ENCODE measurements at regions not wholly inside any gene's neighbourhood (a gene's known extent, or its start where the extent isn't known, plus 50 kb on each side); places are given as distances from the start of the nearest gene placed in this dataset.

DNA sequence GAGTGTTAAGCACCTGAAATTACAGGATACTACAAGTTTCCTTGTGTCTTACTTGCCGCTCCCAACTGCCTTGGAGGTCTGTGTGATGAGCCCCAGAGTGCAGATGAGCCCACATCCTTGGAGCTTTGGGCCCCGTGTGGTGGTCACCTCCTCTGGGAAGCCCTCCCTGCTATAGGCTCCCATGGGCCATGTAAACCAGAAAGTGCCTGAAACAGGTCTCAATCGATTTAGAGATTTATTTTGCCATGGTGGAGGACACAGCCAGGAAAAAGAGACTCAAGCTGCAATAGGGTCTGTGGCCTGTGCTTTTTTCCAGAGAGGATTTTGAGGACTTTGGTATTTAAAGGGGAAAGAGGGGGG is 89.4 kb upstream of the KCTD7 start:
- in situ Hi-C loops (cut with MboI) = no loop called here
- no peak for TF ChIP-seq SRF (IDR thresholded peaks at IDR 0.05; ENCODE audit: low read depth in 2 of 2, low read length in 2 of 2)
- TF ChIP-seq, protein P1, sequence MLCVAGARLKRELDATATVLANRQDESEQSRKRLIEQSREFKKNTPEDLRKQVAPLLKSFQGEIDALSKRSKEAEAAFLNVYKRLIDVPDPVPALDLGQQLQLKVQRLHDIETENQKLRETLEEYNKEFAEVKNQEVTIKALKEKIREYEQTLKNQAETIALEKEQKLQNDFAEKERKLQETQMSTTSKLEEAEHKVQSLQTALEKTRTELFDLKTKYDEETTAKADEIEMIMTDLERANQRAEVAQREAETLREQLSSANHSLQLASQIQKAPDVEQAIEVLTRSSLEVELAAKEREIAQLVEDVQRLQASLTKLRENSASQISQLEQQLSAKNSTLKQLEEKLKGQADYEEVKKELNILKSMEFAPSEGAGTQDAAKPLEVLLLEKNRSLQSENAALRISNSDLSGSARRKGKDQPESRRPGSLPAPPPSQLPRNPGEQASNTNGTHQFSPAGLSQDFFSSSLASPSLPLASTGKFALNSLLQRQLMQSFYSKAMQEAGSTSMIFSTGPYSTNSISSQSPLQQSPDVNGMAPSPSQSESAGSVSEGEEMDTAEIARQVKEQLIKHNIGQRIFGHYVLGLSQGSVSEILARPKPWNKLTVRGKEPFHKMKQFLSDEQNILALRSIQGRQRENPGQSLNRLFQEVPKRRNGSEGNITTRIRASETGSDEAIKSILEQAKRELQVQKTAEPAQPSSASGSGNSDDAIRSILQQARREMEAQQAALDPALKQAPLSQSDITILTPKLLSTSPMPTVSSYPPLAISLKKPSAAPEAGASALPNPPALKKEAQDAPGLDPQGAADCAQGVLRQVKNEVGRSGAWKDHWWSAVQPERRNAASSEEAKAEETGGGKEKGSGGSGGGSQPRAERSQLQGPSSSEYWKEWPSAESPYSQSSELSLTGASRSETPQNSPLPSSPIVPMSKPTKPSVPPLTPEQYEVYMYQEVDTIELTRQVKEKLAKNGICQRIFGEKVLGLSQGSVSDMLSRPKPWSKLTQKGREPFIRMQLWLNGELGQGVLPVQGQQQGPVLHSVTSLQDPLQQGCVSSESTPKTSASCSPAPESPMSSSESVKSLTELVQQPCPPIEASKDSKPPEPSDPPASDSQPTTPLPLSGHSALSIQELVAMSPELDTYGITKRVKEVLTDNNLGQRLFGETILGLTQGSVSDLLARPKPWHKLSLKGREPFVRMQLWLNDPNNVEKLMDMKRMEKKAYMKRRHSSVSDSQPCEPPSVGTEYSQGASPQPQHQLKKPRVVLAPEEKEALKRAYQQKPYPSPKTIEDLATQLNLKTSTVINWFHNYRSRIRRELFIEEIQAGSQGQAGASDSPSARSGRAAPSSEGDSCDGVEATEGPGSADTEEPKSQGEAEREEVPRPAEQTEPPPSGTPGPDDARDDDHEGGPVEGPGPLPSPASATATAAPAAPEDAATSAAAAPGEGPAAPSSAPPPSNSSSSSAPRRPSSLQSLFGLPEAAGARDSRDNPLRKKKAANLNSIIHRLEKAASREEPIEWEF (IDR thresholded peaks at IDR 0.05; ENCODE audit: insufficient replicate concordance, low read depth, low read length) = no peak
- TF ChIP-seq, protein P2, sequence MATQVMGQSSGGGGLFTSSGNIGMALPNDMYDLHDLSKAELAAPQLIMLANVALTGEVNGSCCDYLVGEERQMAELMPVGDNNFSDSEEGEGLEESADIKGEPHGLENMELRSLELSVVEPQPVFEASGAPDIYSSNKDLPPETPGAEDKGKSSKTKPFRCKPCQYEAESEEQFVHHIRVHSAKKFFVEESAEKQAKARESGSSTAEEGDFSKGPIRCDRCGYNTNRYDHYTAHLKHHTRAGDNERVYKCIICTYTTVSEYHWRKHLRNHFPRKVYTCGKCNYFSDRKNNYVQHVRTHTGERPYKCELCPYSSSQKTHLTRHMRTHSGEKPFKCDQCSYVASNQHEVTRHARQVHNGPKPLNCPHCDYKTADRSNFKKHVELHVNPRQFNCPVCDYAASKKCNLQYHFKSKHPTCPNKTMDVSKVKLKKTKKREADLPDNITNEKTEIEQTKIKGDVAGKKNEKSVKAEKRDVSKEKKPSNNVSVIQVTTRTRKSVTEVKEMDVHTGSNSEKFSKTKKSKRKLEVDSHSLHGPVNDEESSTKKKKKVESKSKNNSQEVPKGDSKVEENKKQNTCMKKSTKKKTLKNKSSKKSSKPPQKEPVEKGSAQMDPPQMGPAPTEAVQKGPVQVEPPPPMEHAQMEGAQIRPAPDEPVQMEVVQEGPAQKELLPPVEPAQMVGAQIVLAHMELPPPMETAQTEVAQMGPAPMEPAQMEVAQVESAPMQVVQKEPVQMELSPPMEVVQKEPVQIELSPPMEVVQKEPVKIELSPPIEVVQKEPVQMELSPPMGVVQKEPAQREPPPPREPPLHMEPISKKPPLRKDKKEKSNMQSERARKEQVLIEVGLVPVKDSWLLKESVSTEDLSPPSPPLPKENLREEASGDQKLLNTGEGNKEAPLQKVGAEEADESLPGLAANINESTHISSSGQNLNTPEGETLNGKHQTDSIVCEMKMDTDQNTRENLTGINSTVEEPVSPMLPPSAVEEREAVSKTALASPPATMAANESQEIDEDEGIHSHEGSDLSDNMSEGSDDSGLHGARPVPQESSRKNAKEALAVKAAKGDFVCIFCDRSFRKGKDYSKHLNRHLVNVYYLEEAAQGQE (IDR thresholded peaks at IDR 0.05; ENCODE audit: low read depth, low read length) = no peak
- TF ChIP-seq GABPA (IDR thresholded peaks at IDR 0.05; ENCODE audit: low read depth) = no peak
- TF ChIP-seq, protein P3, sequence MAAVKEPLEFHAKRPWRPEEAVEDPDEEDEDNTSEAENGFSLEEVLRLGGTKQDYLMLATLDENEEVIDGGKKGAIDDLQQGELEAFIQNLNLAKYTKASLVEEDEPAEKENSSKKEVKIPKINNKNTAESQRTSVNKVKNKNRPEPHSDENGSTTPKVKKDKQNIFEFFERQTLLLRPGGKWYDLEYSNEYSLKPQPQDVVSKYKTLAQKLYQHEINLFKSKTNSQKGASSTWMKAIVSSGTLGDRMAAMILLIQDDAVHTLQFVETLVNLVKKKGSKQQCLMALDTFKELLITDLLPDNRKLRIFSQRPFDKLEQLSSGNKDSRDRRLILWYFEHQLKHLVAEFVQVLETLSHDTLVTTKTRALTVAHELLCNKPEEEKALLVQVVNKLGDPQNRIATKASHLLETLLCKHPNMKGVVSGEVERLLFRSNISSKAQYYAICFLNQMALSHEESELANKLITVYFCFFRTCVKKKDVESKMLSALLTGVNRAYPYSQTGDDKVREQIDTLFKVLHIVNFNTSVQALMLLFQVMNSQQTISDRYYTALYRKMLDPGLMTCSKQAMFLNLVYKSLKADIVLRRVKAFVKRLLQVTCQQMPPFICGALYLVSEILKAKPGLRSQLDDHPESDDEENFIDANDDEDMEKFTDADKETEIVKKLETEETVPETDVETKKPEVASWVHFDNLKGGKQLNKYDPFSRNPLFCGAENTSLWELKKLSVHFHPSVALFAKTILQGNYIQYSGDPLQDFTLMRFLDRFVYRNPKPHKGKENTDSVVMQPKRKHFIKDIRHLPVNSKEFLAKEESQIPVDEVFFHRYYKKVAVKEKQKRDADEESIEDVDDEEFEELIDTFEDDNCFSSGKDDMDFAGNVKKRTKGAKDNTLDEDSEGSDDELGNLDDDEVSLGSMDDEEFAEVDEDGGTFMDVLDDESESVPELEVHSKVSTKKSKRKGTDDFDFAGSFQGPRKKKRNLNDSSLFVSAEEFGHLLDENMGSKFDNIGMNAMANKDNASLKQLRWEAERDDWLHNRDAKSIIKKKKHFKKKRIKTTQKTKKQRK (IDR thresholded peaks at IDR 0.05; ENCODE audit: low read depth, low read length) = no peak
- TF ChIP-seq, protein P4, sequence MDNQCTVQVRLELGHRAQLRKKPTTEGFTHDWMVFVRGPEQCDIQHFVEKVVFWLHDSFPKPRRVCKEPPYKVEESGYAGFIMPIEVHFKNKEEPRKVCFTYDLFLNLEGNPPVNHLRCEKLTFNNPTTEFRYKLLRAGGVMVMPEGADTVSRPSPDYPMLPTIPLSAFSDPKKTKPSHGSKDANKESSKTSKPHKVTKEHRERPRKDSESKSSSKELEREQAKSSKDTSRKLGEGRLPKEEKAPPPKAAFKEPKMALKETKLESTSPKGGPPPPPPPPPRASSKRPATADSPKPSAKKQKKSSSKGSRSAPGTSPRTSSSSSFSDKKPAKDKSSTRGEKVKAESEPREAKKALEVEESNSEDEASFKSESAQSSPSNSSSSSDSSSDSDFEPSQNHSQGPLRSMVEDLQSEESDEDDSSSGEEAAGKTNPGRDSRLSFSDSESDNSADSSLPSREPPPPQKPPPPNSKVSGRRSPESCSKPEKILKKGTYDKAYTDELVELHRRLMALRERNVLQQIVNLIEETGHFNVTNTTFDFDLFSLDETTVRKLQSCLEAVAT (IDR thresholded peaks at IDR 0.05) = no peak
- TF ChIP-seq MYB (IDR thresholded peaks at IDR 0.05; ENCODE audit: borderline replicate concordance, low read depth, low read length) = no peak
- no peak for TF ChIP-seq ZNF622 (IDR thresholded peaks at IDR 0.05)
- TF ChIP-seq ZNF217 (IDR thresholded peaks at IDR 0.05) = no peak
- no peak for TF ChIP-seq SMC3 (IDR thresholded peaks at IDR 0.05; ENCODE audit: borderline replicate concordance, low read length)
- TF ChIP-seq JUND (IDR thresholded peaks at IDR 0.05; ENCODE audit: low read depth, low read length) = no peak
- TF ChIP-seq HDAC2 (IDR thresholded peaks at IDR 0.05) = no peak

More for the DNA sequence above, 89.4 kb upstream of the KCTD7 start:
- Histone ChIP-seq H3K4me2 (ENCODE audit: control insufficient read depth, insufficient read depth) (no peak overlapping the region), H3K27ac (ENCODE audit: control insufficient read depth, insufficient read depth) (no peak overlapping the region), H3K79me2 (ENCODE audit: control insufficient read depth, insufficient read depth, low read length) (no peaks in the 10 kb centered on the region), H3K4me3 (no peak overlapping the region), H4K20me1 (ENCODE audit: control insufficient read depth, insufficient read depth) (no peaks in the 10 kb centered on the region), H2AFZ (ENCODE audit: control insufficient read depth, low read depth, low read length) (no peak overlapping the region), H3K9me3 (replicated peaks; ENCODE audit: control insufficient read depth, insufficient read depth, low read length) (no peaks in the 10 kb centered on the region), H3K4me1 (ENCODE audit: control insufficient read depth, insufficient read depth, low read length) (no peaks in the 10 kb centered on the region), H3K36me3 (ENCODE audit: control insufficient read depth in 2 of 2, insufficient read depth in 2 of 2, low read length in 1 of 2) (peaks cover 2 to 6% of the 10 kb centered on the region in 2 experiments; a peak in 3 of 4 replicates), H3K27me3 (replicated peaks in 1 of 2; ENCODE audit: control insufficient read depth in 2 of 2, insufficient read depth in 2 of 2, low read length in 1 of 2) (no peaks in the 10 kb centered on the region), H3K9ac (ENCODE audit: control insufficient read depth, insufficient read depth, low read length) (no peak overlapping the region)
- intact Hi-C loops (cut with micrococcal nuclease; ENCODE audit: unreplicated experiment) = no loop called here
- DNase-seq (ENCODE audit: low read depth, low spot score) (no peak), ATAC-seq (no peak), FAIRE-seq (no peak)
- no TSS peak for BruUV-seq (replicated peaks)
- WGBS (ENCODE audit: insufficient coverage, insufficient replicate concordance, low lambda C conversion rate, missing lambda C conversion rate) = 92% methylated on average over 3 of the region's 3 CpGs
- ChIA-PET RAD21 (ENCODE audit: unreplicated experiment) (no interaction called here), POLR2A (no interaction called here), SMC1A (ENCODE audit: uncharacterized antibody, unreplicated experiment) (no interaction called here), CTCF (interaction anchor here (1.1 kb wide), 1 partner anchor 50 kb away, joined by 3 read pairs; no protein-coding TSS in a partner anchor)

All from GM12878 (cell line).